Sigmoid colon (tissue), 4 donors: ENCODE measurements at regions not wholly inside any gene's neighbourhood (a gene's known extent, or its start where the extent isn't known, plus 50 kb on each side); places are given as distances from the start of the nearest gene placed in this dataset.

Experiments used
- POLR2AphosphoS5 ChIP-seq, 4 donors: sonication (generic); formaldehyde crosslinking; IDR thresholded peaks; one replicate each; pipeline ENCODE4 v1.6.1; 2017; ENCODE audit warnings: antibody characterized with exemption in 4 of 4
- TF ChIP-seq, protein P1 (sequence below), 4 experiments: fragments of 450-650 bp in 3 of 4; fragments of 200-600 bp in 1 of 4; IDR thresholded peaks; one replicate each; pipeline ENCODE4 v1.5.1; 2016 to 2019; ENCODE audit warnings: antibody characterized with exemption in 4 of 4, mild to moderate bottlenecking in 3 of 4, moderate library complexity in 2 of 4

DNA sequence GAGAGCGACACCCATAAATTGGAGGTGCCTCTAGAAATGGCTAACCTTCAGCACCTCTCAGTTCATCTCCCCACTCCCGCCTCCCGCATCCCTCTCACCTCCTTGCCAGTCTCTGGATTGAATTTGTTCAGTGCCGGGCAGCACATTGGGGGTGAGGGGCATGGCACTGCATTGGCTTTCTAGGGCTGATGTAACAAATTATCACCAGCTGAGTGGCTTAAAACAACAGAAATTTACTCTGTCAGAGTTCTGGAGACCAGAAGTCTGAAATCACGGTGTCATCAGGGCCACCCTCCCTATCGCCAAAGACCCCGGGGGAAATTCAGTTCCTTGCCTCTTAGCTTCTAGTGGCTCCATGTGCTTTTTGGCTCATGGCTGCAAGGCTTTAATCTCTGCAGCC lies 105.1 kb upstream of the RBPJ start:
- TF ChIP-seq, protein P1, sequence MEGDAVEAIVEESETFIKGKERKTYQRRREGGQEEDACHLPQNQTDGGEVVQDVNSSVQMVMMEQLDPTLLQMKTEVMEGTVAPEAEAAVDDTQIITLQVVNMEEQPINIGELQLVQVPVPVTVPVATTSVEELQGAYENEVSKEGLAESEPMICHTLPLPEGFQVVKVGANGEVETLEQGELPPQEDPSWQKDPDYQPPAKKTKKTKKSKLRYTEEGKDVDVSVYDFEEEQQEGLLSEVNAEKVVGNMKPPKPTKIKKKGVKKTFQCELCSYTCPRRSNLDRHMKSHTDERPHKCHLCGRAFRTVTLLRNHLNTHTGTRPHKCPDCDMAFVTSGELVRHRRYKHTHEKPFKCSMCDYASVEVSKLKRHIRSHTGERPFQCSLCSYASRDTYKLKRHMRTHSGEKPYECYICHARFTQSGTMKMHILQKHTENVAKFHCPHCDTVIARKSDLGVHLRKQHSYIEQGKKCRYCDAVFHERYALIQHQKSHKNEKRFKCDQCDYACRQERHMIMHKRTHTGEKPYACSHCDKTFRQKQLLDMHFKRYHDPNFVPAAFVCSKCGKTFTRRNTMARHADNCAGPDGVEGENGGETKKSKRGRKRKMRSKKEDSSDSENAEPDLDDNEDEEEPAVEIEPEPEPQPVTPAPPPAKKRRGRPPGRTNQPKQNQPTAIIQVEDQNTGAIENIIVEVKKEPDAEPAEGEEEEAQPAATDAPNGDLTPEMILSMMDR (IDR thresholded peaks at IDR 0.05) = no peak
- TF ChIP-seq POLR2AphosphoS5 (IDR thresholded peaks at IDR 0.05) = no peak
